Neural cell (in vitro differentiated cells): ENCODE measurements at regions not wholly inside any gene's neighbourhood (a gene's known extent, or its start where the extent isn't known, plus 50 kb on each side); places are given as distances from the start of the nearest gene placed in this dataset.
"Not testable (repeated sequence)": the region's sequence is repeated elsewhere in the genome, so short reads cannot be mapped to it uniquely, and the experiment has no call there.

ENCODE experiments used
- CTCF ChIP-seq: fragments of 450-650 bp; IDR thresholded peaks from 2 replicates; pipeline ENCODE4 v1.5.1; 2014; ENCODE audit warnings: antibody characterized with exemption, mild to moderate bottlenecking, moderate library complexity; ENCODE audit not compliant: poor library complexity, severe bottlenecking
- EZH2 ChIP-seq: fragments of 200-600, 300-800 bp; shearing (Covaris generic), sonication (generic); IDR thresholded peaks from 2 replicates; pipeline ENCODE4 v1.6.1; 2014; ENCODE audit warnings: antibody characterized with exemption, low read length, borderline replicate concordance, mild to moderate bottlenecking; ENCODE audit not compliant: insufficient read depth, poor library complexity, severe bottlenecking
- MXI1 ChIP-seq: fragments of 450-650 bp; conservative IDR thresholded peaks from 2 replicates; pipeline ENCODE4 v1.6.1; 2014; ENCODE audit warnings: antibody characterized with exemption, mild to moderate bottlenecking; ENCODE audit not compliant: poor library complexity, severe bottlenecking
- POLR2AphosphoS5 ChIP-seq: IDR thresholded peaks from 2 replicates; pipeline ENCODE4 v1.6.1; 2012
- RAD21 ChIP-seq: fragments of 450-650 bp; conservative IDR thresholded peaks from 2 replicates; pipeline ENCODE4 v1.6.1; 2014; ENCODE audit warnings: antibody characterized with exemption, mild to moderate bottlenecking, moderate library complexity
- TAF1 ChIP-seq: IDR thresholded peaks from 2 replicates; pipeline ENCODE4 v1.6.1; 2012; ENCODE audit warnings: low read depth

- TF ChIP-seq CTCF, RAD21, EZH2, POLR2AphosphoS5, MXI1, TAF1: not testable (repeated sequence)
Measured at GRCh38 chr20:30565086-30565485, 692.4 kb upstream of the DEFB115 start.
